Testis (tissue), 2 donors: ENCODE measurements at regions not wholly inside any gene's neighbourhood (a gene's known extent, or its start where the extent isn't known, plus 50 kb on each side); places are given as distances from the start of the nearest gene placed in this dataset.

Source experiments
- POLR2A ChIP-seq: fragments of 450-650 bp; IDR thresholded peaks from one replicate; pipeline ENCODE4 v1.6.1; 2017; ENCODE audit warnings: antibody characterized with exemption, mild to moderate bottlenecking, moderate library complexity
- TF ChIP-seq, protein P1 (sequence below), 3 experiments: fragments of 450-650 bp in 2 of 3; fragments of 200-600 bp in 1 of 3; sonication (generic) in 1 of 3; IDR thresholded peaks; one replicate each; pipeline ENCODE4 v1.5.1; 2016 to 2019; ENCODE audit warnings: antibody characterized with exemption in 3 of 3, mild to moderate bottlenecking in 2 of 3, moderate library complexity in 1 of 3

DNA sequence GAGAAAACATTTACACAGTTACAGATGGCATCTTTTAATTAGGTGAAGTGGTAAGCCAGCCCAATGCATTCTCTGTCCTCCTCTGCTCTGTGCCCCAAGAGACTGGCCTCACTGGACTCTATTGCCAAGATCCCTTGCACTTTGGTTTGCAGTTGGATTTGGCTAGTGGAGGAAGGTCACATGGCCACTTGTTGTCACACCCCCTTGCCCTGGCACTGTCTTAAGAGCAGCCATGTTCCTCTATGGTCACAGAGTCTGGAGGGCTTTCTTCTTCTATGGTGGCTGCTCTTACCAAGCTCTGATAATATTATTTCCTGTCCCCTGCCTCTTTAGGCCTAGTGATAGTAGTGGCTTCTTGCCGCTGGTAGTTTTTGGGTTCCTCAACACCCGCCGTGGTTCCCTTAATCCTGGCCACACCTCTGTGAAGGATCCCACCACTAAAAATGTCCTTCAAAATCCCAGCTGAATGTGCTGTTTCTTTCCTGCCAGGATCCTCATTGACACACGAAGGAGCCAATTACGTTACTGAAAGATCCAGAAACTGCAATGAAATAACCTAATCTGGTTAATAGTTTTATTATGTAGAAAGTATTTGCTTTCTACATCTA, 111.1 kb downstream of the CDC42EP3 start:
- TF ChIP-seq, protein P1, sequence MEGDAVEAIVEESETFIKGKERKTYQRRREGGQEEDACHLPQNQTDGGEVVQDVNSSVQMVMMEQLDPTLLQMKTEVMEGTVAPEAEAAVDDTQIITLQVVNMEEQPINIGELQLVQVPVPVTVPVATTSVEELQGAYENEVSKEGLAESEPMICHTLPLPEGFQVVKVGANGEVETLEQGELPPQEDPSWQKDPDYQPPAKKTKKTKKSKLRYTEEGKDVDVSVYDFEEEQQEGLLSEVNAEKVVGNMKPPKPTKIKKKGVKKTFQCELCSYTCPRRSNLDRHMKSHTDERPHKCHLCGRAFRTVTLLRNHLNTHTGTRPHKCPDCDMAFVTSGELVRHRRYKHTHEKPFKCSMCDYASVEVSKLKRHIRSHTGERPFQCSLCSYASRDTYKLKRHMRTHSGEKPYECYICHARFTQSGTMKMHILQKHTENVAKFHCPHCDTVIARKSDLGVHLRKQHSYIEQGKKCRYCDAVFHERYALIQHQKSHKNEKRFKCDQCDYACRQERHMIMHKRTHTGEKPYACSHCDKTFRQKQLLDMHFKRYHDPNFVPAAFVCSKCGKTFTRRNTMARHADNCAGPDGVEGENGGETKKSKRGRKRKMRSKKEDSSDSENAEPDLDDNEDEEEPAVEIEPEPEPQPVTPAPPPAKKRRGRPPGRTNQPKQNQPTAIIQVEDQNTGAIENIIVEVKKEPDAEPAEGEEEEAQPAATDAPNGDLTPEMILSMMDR (IDR thresholded peaks at IDR 0.05), result no peak
- no peak for TF ChIP-seq POLR2A
